HL-60 (cell line): ENCODE measurements at regions not wholly inside any gene's neighbourhood (a gene's known extent, or its start where the extent isn't known, plus 50 kb on each side); places are given as distances from the start of the nearest gene placed in this dataset.

Experiments used
- DNase-seq, 2 experiments: peaks; one replicate each; pipeline ENCODE4 v3.0.0-alpha.2; 2010 to 2020; ENCODE audit warnings: low read depth in 1 of 2, low spot score in 1 of 2
- H3K27ac ChIP-seq: fragments of 250-450 bp; sonication (Bioruptor Pico); replicated peaks from 2 replicates; pipeline ENCODE4 v1.5.1; 2020; ENCODE audit warnings: mild to moderate bottlenecking, moderate library complexity
- H3K27me3 ChIP-seq: fragments of 250-450 bp; sonication (Bioruptor Pico); 2 replicates; pipeline ENCODE4 v1.5.1; 2021; ENCODE audit warnings: mild to moderate bottlenecking, moderate library complexity; ENCODE audit not compliant: insufficient read depth, poor library complexity, severe bottlenecking
- H3K4me3 ChIP-seq: replicated peaks from 2 replicates; pipeline ENCODE4 v1.5.1; 2011; ENCODE audit warnings: mild to moderate bottlenecking, control low read depth, low read length; ENCODE audit not compliant: insufficient read depth
- CTCF ChIP-seq: IDR thresholded peaks from one replicate; pipeline ENCODE4 v1.5.1; 2011; ENCODE audit warnings: low read length, control low read depth, inconsistent platforms; ENCODE audit not compliant: insufficient read depth
- GABPA ChIP-seq: IDR thresholded peaks from 2 replicates; pipeline ENCODE4 v1.6.1; 2012; ENCODE audit warnings: low read depth
- POLR2AphosphoS5 ChIP-seq: IDR thresholded peaks from 2 replicates; pipeline ENCODE4 v1.6.1; 2012; ENCODE audit warnings: low read depth
- REST ChIP-seq: IDR thresholded peaks from 2 replicates; pipeline ENCODE4 v1.6.1; 2012; ENCODE audit warnings: low read depth; ENCODE audit not compliant: insufficient replicate concordance
- SPI1 ChIP-seq: IDR thresholded peaks from 2 replicates; pipeline ENCODE4 v1.6.1; 2012; ENCODE audit warnings: low read depth, mild to moderate bottlenecking, borderline replicate concordance

- Histone ChIP-seq H3K27ac (no peak overlapping the region), H3K27me3 (peaks cover 16% of the 10 kb centered on the region), H3K4me3 (no peak overlapping the region)
- TF ChIP-seq GABPA (no peak), SPI1 (no peak), REST (no peak), POLR2AphosphoS5 (no peak), CTCF (no peak)
- no peak for DNase-seq
Observed at GRCh38 chr20:62585461-62585970, 56.8 kb upstream of the SLCO4A1 start.

- no peak for TF ChIP-seq GABPA
- no peak for TF ChIP-seq CTCF
- no peak for TF ChIP-seq SPI1
- TF ChIP-seq REST = no peak
- no peak for TF ChIP-seq POLR2AphosphoS5
- H3K27ac ChIP-seq = no peak overlapping the region
- no peak overlapping the region for H3K4me3 ChIP-seq
- no peak for DNase-seq
- H3K27me3 ChIP-seq = peaks cover 12% of the 10 kb centered on the region
Observed at GRCh38 chr20:62586799-62587198, 55.5 kb upstream of the SLCO4A1 start.

- TF ChIP-seq REST = peak; percentile 97
- no peak for TF ChIP-seq POLR2AphosphoS5
- peak in 1 of 2 experiments; percentile 18 for DNase-seq
- peaks cover 7% of the 10 kb centered on the region for H3K27me3 ChIP-seq
- H3K4me3 ChIP-seq = no peak overlapping the region
- no peak overlapping the region for H3K27ac ChIP-seq
Observed at GRCh38 chr20:62587757-62588402, 54.4 kb upstream of the SLCO4A1 start.
